ENCODE measurements at regions not wholly inside any gene's neighbourhood (a gene's known extent, or its start where the extent isn't known, plus 50 kb on each side); places are given as distances from the start of the nearest gene placed in this dataset.

- Histone ChIP-seq H3K36me3 (ENCODE audit: low read length) (no peaks in the 10 kb centered on the region), H4K20me1 (ENCODE audit: low read depth, low read length) (no peaks in the 10 kb centered on the region), H3K27ac (ENCODE audit: low read depth, low read length) (no peak overlapping the region), H2AFZ (ENCODE audit: low read depth, low read length, severe bottlenecking) (no peak overlapping the region), H3K9me2 (replicated peaks; ENCODE audit: insufficient read depth, low read length) (no peaks in the 10 kb centered on the region), H3K4me2 (ENCODE audit: low read depth, low read length, poor library complexity, severe bottlenecking) (no peak overlapping the region), H3K4me3 (ENCODE audit: insufficient read depth, low read length, poor library complexity, severe bottlenecking) (no peak overlapping the region), H3F3A (ENCODE audit: insufficient read depth) (no peaks in the 10 kb centered on the region), H3K9me3 (ENCODE audit: insufficient read depth, low read length) (peaks cover 8% of the 10 kb centered on the region), H3K79me2 (ENCODE audit: insufficient read depth, low read length) (no peaks in the 10 kb centered on the region), H3K9ac (ENCODE audit: low read length) (no peak overlapping the region), H3K27me3 (ENCODE audit: low read length) (no peaks in the 10 kb centered on the region)
- no peak for TF ChIP-seq EZH2phosphoT487 (conservative IDR thresholded peaks at IDR 0.05; ENCODE audit: low read length)
- no peak for TF ChIP-seq CTCF (IDR thresholded peaks at IDR 0.05; ENCODE audit: insufficient read depth, low read length, poor library complexity, severe bottlenecking)
Measured at GRCh38 chr2:52498077-52498750, 1269.4 kb upstream of the CHAC2 start.

GRCh38 chr2:52495816-52496215, 1271.8 kb upstream of the CHAC2 start:
- Histone ChIP-seq H3K9me3 (ENCODE audit: insufficient read depth, low read length) (peaks cover 8% of the 10 kb centered on the region), H3K79me2 (ENCODE audit: insufficient read depth, low read length) (no peaks in the 10 kb centered on the region)
- no peak for TF ChIP-seq CTCF (IDR thresholded peaks at IDR 0.05; ENCODE audit: insufficient read depth, low read length, poor library complexity, severe bottlenecking)
- no peak for TF ChIP-seq EZH2phosphoT487 (conservative IDR thresholded peaks at IDR 0.05; ENCODE audit: low read length)

GRCh38 chr2:52477166-52477565, 1290.4 kb upstream of the CHAC2 start:
- Histone ChIP-seq H3K9me3 (ENCODE audit: insufficient read depth, low read length) (no peaks in the 10 kb centered on the region), H4K20me1 (ENCODE audit: low read depth, low read length) (no peaks in the 10 kb centered on the region), H3F3A (ENCODE audit: insufficient read depth) (no peaks in the 10 kb centered on the region)

More at GRCh38 chr2:52495816-52496215, 1271.8 kb upstream of the CHAC2 start:
- Histone ChIP-seq H3K27ac (ENCODE audit: low read depth, low read length) (no peak overlapping the region), H3K27me3 (ENCODE audit: low read length) (no peaks in the 10 kb centered on the region), H3K9me2 (replicated peaks; ENCODE audit: insufficient read depth, low read length) (no peaks in the 10 kb centered on the region), H3F3A (ENCODE audit: insufficient read depth) (no peaks in the 10 kb centered on the region), H3K4me2 (ENCODE audit: low read depth, low read length, poor library complexity, severe bottlenecking) (no peak overlapping the region), H4K20me1 (ENCODE audit: low read depth, low read length) (no peaks in the 10 kb centered on the region), H3K36me3 (ENCODE audit: low read length) (no peaks in the 10 kb centered on the region), H2AFZ (ENCODE audit: low read depth, low read length, severe bottlenecking) (no peak overlapping the region), H3K9ac (ENCODE audit: low read length) (no peak overlapping the region), H3K4me3 (ENCODE audit: insufficient read depth, low read length, poor library complexity, severe bottlenecking) (no peak overlapping the region)

More at GRCh38 chr2:52477166-52477565, 1290.4 kb upstream of the CHAC2 start:
- no peak overlapping the region for H3K4me3 ChIP-seq (ENCODE audit: insufficient read depth, low read length, poor library complexity, severe bottlenecking)
- no peak overlapping the region for H3K9ac ChIP-seq (ENCODE audit: low read length)
- H3K79me2 ChIP-seq (ENCODE audit: insufficient read depth, low read length) = no peaks in the 10 kb centered on the region
- H3K9me2 ChIP-seq (replicated peaks; ENCODE audit: insufficient read depth, low read length) = no peaks in the 10 kb centered on the region
- no peak overlapping the region for H3K4me2 ChIP-seq (ENCODE audit: low read depth, low read length, poor library complexity, severe bottlenecking)
- no peaks in the 10 kb centered on the region for H3K27me3 ChIP-seq (ENCODE audit: low read length)
- no peak overlapping the region for H2AFZ ChIP-seq (ENCODE audit: low read depth, low read length, severe bottlenecking)
- H3K27ac ChIP-seq (ENCODE audit: low read depth, low read length) = no peak overlapping the region
- TF ChIP-seq CTCF (IDR thresholded peaks at IDR 0.05; ENCODE audit: insufficient read depth, low read length, poor library complexity, severe bottlenecking) = no peak
- TF ChIP-seq EZH2phosphoT487 (conservative IDR thresholded peaks at IDR 0.05; ENCODE audit: low read length) = no peak
- H3K36me3 ChIP-seq (ENCODE audit: low read length) = no peaks in the 10 kb centered on the region

Measured in SU-DHL-6 (cell line).